Panc1 (cell line): ENCODE measurements at regions not wholly inside any gene's neighbourhood (a gene's known extent, or its start where the extent isn't known, plus 50 kb on each side); places are given as distances from the start of the nearest gene placed in this dataset.

Source experiments
- ATAC-seq: fragments of 200-7000 bp; cut with Tn5 transposase; 2 replicates; pipeline ENCODE4 v1.9.1; 2020; ENCODE audit warnings: mild to moderate bottlenecking, moderate library complexity
- BruUV-seq: library from RNA; stranded (reverse); fragments of 400-500 nt; replicated peaks from 2 replicates; lab custom pipeline; 2021; lab: Mats Ljungman, UMichigan
- CTCF ChIA-PET: fragments of 300-600 bp; sonication (Branson Sonifier 250); formaldehyde crosslinking; loops from one replicate; lab custom pipeline; 2022; ENCODE audit warnings: antibody characterized with exemption; lab: Charles Lee
- POLR2A ChIA-PET: fragments of 300-600 bp; sonication (Branson Sonifier 250); formaldehyde crosslinking; loops from one replicate; lab custom pipeline; 2022; ENCODE audit warnings: antibody characterized with exemption; lab: Charles Lee
- DNase-seq: peaks from one replicate; pipeline ENCODE4 v3.0.0-alpha.2; 2010; ENCODE audit warnings: low read depth, low spot score
- H3K27ac ChIP-seq: 2 replicates; pipeline ENCODE4 v1.5.1; 2011; ENCODE audit warnings: mild to moderate bottlenecking, low read length, inconsistent platforms
- H3K27me3 ChIP-seq: fragments of 200-500 bp; sonication (Bioruptor generic); 2 replicates; pipeline ENCODE4 v1.6.0; 2014; ENCODE audit warnings: low read length, inconsistent platforms; ENCODE audit not compliant: control insufficient read depth, insufficient read depth
- H3K36me3 ChIP-seq: fragments of 200-500 bp; sonication (Bioruptor generic); 2 replicates; pipeline ENCODE4 v1.5.1; 2014; ENCODE audit warnings: inconsistent platforms, mild to moderate bottlenecking, low read length, moderate library complexity; ENCODE audit not compliant: control insufficient read depth, insufficient read depth
- H3K4me1 ChIP-seq: 2 replicates; pipeline ENCODE4 v1.5.1; 2011; ENCODE audit warnings: inconsistent platforms, mild to moderate bottlenecking, low read length, moderate library complexity; ENCODE audit not compliant: control insufficient read depth, insufficient read depth
- H3K4me3 ChIP-seq, 2 experiments: 2 replicates each; pipeline ENCODE4 v1.5.1; 2011 to 2012; ENCODE audit warnings: low read depth in 2 of 2, low read length in 2 of 2, mild to moderate bottlenecking in 2 of 2, inconsistent platforms in 1 of 2, moderate library complexity in 1 of 2
- H3K9me3 ChIP-seq: fragments of 200-500 bp; sonication (Bioruptor generic); 2 replicates; pipeline ENCODE4 v1.5.1; 2014; ENCODE audit warnings: low read depth, mild to moderate bottlenecking, inconsistent platforms, low read length, moderate library complexity; ENCODE audit not compliant: control insufficient read depth, insufficient read depth
- POLR2AphosphoS5 ChIP-seq: IDR thresholded peaks from 2 replicates; pipeline ENCODE4 v1.6.1; 2012; ENCODE audit warnings: mild to moderate bottlenecking, low read depth, low read length, moderate library complexity
- REST ChIP-seq, 2 experiments: IDR thresholded peaks; 2 replicates each; pipeline ENCODE4 v1.6.1; 2011 to 2012; ENCODE audit warnings: low read depth in 2 of 2, control low read depth in 1 of 2, low read length in 1 of 2, mild to moderate bottlenecking in 1 of 2, moderate library complexity in 1 of 2; ENCODE audit not compliant: insufficient read depth in 1 of 2
- SIN3A ChIP-seq: IDR thresholded peaks from 2 replicates; pipeline ENCODE4 v1.6.1; 2012; ENCODE audit warnings: low read depth, mild to moderate bottlenecking, low read length, moderate library complexity, borderline replicate concordance; ENCODE audit not compliant: insufficient read depth
- TCF7L2 ChIP-seq: IDR thresholded peaks from 2 replicates; pipeline ENCODE4 v1.6.1; 2011; ENCODE audit warnings: mild to moderate bottlenecking, low read depth, low read length, inconsistent platforms
- in situ Hi-C: cut with HindIII; loops from 2 replicates; pipeline ENCODE4 v1.10.0; 2016; ENCODE audit warnings: low sequenced_read_pairs, low pct_unique_long_range_greater_than_20kb
- intact Hi-C: fragments of 100-400 bp; cut with micrococcal nuclease; formaldehyde crosslinking; loops from one replicate; pipeline ENCODE4 v1.10.0; 2022; ENCODE audit not compliant: unreplicated experiment
- TF ChIP-seq, protein P1 (sequence below): fragments of 450-650 bp; IDR thresholded peaks from 2 replicates; pipeline ENCODE4 v1.5.1; 2017; ENCODE audit warnings: mild to moderate bottlenecking

GRCh38 chr3:144181062-144181461, 209.4 kb downstream of the DIPK2A start:
- no peak overlapping the region for H3K4me3 ChIP-seq
- no peaks in the 10 kb centered on the region for H3K36me3 ChIP-seq
- BruUV-seq = no TSS peak
- no peak for DNase-seq
- H3K9me3 ChIP-seq = no peaks in the 10 kb centered on the region
- no peak for TF ChIP-seq TCF7L2
- no peak for TF ChIP-seq SIN3A
- no peak for TF ChIP-seq REST (IDR thresholded peaks at IDR 0.05; ENCODE audit: insufficient read depth in 1 of 2, low read depth in 2 of 2, low read length in 1 of 2)
- no peak for TF ChIP-seq POLR2AphosphoS5
- TF ChIP-seq, protein P1, sequence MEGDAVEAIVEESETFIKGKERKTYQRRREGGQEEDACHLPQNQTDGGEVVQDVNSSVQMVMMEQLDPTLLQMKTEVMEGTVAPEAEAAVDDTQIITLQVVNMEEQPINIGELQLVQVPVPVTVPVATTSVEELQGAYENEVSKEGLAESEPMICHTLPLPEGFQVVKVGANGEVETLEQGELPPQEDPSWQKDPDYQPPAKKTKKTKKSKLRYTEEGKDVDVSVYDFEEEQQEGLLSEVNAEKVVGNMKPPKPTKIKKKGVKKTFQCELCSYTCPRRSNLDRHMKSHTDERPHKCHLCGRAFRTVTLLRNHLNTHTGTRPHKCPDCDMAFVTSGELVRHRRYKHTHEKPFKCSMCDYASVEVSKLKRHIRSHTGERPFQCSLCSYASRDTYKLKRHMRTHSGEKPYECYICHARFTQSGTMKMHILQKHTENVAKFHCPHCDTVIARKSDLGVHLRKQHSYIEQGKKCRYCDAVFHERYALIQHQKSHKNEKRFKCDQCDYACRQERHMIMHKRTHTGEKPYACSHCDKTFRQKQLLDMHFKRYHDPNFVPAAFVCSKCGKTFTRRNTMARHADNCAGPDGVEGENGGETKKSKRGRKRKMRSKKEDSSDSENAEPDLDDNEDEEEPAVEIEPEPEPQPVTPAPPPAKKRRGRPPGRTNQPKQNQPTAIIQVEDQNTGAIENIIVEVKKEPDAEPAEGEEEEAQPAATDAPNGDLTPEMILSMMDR = no peak
- in situ Hi-C loops = no loop called here
- ATAC-seq = no peak
- ChIA-PET CTCF (no interaction called here), POLR2A (no interaction called here)
- H3K27ac ChIP-seq = no peak overlapping the region
- no peaks in the 10 kb centered on the region for H3K27me3 ChIP-seq
- no peaks in the 10 kb centered on the region for H3K4me1 ChIP-seq
- intact Hi-C loops = no loop called here

- Histone ChIP-seq H3K27me3 (no peaks in the 10 kb centered on the region), H3K9me3 (peaks cover 5% of the 10 kb centered on the region), H3K36me3 (no peaks in the 10 kb centered on the region), H3K27ac (no peak overlapping the region), H3K4me1 (no peaks in the 10 kb centered on the region), H3K4me3 (no peak overlapping the region)
- BruUV-seq = no TSS peak
- no peak for TF ChIP-seq POLR2AphosphoS5
- no peak for TF ChIP-seq SIN3A
- TF ChIP-seq TCF7L2 = no peak
- TF ChIP-seq, protein P1 = no peak
- TF ChIP-seq REST (IDR thresholded peaks at IDR 0.05; ENCODE audit: insufficient read depth in 1 of 2, low read depth in 2 of 2, low read length in 1 of 2) = no peak
- ChIA-PET POLR2A (no interaction called here), CTCF (no interaction called here)
- in situ Hi-C loops (no loop called here), intact Hi-C loops (no loop called here)
- DNase-seq (no peak), ATAC-seq (no peak)
These were observed 210.9 kb downstream of the DIPK2A start for GRCh38 chr3:144182501-144182900.
